Caco-2 (cell line): ENCODE measurements at regions not wholly inside any gene's neighbourhood (a gene's known extent, or its start where the extent isn't known, plus 50 kb on each side); places are given as distances from the start of the nearest gene placed in this dataset.

Source experiments
- BruUV-seq: library from RNA; stranded (reverse); fragments of 400-500 nt; replicated peaks from 2 replicates; lab custom pipeline; 2021; lab: Mats Ljungman, UMichigan
- CTCF ChIA-PET: fragments of 300-600 bp; sonication (Branson Sonifier 250); formaldehyde crosslinking; loops from one replicate; lab custom pipeline; 2022; ENCODE audit warnings: antibody characterized with exemption; lab: Charles Lee
- POLR2A ChIA-PET: fragments of 300-600 bp; sonication (Branson Sonifier 250); formaldehyde crosslinking; loops from one replicate; lab custom pipeline; 2022; ENCODE audit warnings: antibody characterized with exemption; lab: Charles Lee
- DNase-seq, 2 experiments: peaks; one replicate each; pipeline versions ENCODE4 v3.0.0 to v3.0.0-alpha.2; 2020 to 2022
- H3K27me3 ChIP-seq: replicated peaks from 2 replicates; pipeline ENCODE4 v1.6.0; 2011; ENCODE audit warnings: low read length; ENCODE audit not compliant: control insufficient read depth, insufficient read depth
- H3K36me3 ChIP-seq: 2 replicates; pipeline ENCODE4 v1.5.1; 2011; ENCODE audit warnings: low read length; ENCODE audit not compliant: control insufficient read depth, insufficient read depth
- H3K4me1 ChIP-seq: fragments of 250-450 bp; sonication (Bioruptor Pico); 2 replicates; pipeline ENCODE4 v1.5.1; 2020; ENCODE audit warnings: mild to moderate bottlenecking
- H3K4me3 ChIP-seq: 2 replicates; pipeline ENCODE4 v1.5.1; 2011; ENCODE audit warnings: low read depth, mild to moderate bottlenecking, control low read depth, low read length
- H3K9me3 ChIP-seq: fragments of 250-450 bp; sonication (Bioruptor Pico); 2 replicates; pipeline ENCODE4 v1.5.1; 2020; ENCODE audit warnings: mild to moderate bottlenecking, moderate library complexity
- H3K27ac Mint-ChIP-seq: one replicate; pipeline ENCODE4 v1.8.0; 2022; ENCODE audit warnings: mixed read lengths; ENCODE audit not compliant: unreplicated experiment
- H3K27me3 Mint-ChIP-seq: one replicate; pipeline ENCODE4 v1.8.0; 2022; ENCODE audit warnings: mixed read lengths; ENCODE audit not compliant: insufficient read depth, unreplicated experiment
- H3K36me3 Mint-ChIP-seq: one replicate; pipeline ENCODE4 v1.8.0; 2022; ENCODE audit warnings: mild to moderate bottlenecking, mixed read lengths; ENCODE audit not compliant: insufficient read depth, unreplicated experiment
- H3K4me1 Mint-ChIP-seq: one replicate; pipeline ENCODE4 v1.8.0; 2022; ENCODE audit warnings: low read depth, mixed read lengths; ENCODE audit not compliant: unreplicated experiment
- H3K4me3 Mint-ChIP-seq: one replicate; pipeline ENCODE4 v1.8.0; 2022; ENCODE audit warnings: mild to moderate bottlenecking, moderate library complexity, mixed read lengths; ENCODE audit not compliant: unreplicated experiment
- H3K9me3 Mint-ChIP-seq: one replicate; pipeline ENCODE4 v1.8.0; 2022; ENCODE audit warnings: mixed read lengths; ENCODE audit not compliant: unreplicated experiment
- CTCF ChIP-seq, 2 experiments: fragments of 200-600 bp in 1 of 2; IDR thresholded peaks; 1 replicate in 1 of 2; 2 replicates in 1 of 2; pipeline versions ENCODE4 v1.5.1 to v1.8.0; 2011 to 2022; ENCODE audit warnings: antibody characterized with exemption in 1 of 2, control low read depth in 1 of 2, inconsistent platforms in 1 of 2, low read depth in 1 of 2, low read length in 1 of 2, mild to moderate bottlenecking in 1 of 2, moderate library complexity in 1 of 2; ENCODE audit not compliant: insufficient read depth in 1 of 2, severe bottlenecking in 1 of 2, unreplicated experiment in 1 of 2
- intact Hi-C: fragments of 100-400 bp; cut with micrococcal nuclease; formaldehyde crosslinking; loops from one replicate; pipeline ENCODE4 v1.10.0; 2022; ENCODE audit not compliant: unreplicated experiment

DNA sequence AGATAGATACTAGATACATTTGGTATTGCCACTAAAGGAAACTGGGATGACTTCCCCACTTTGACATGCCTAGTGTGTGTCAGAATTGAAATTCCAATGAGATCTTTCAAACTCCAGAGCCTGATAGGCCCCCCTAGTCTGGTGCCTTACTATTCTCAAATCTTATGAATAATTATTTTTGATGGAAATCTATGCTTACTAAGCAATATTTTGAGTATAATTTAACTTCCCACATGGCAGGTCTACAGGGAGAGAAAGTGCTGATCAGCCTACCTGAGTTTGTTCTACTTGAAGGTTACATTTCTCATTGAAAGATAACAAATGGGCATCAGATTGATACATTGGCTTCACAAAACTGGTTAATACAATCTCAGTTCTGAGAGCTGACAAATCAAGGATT lies 415.7 kb upstream of the BOD1L1 start:
- no peaks in the 10 kb centered on the region for H3K27me3 Mint-ChIP-seq
- H3K4me3 Mint-ChIP-seq, result no peak overlapping the region
- no peaks in the 10 kb centered on the region for H3K27me3 ChIP-seq
- intact Hi-C loops, result no loop called here
- no peak overlapping the region for H3K27ac Mint-ChIP-seq
- no peaks in the 10 kb centered on the region for H3K4me1 ChIP-seq
- ChIA-PET CTCF (no interaction called here), POLR2A (no interaction called here)
- no peaks in the 10 kb centered on the region for H3K36me3 Mint-ChIP-seq
- no peaks in the 10 kb centered on the region for H3K9me3 ChIP-seq
- no peaks in the 10 kb centered on the region for H3K9me3 Mint-ChIP-seq
- no peaks in the 10 kb centered on the region for H3K36me3 ChIP-seq
- no peak overlapping the region for H3K4me3 ChIP-seq
- no peak for DNase-seq
- H3K4me1 Mint-ChIP-seq, result no peaks in the 10 kb centered on the region
- TF ChIP-seq CTCF (IDR thresholded peaks at IDR 0.05; ENCODE audit: insufficient read depth in 1 of 2, low read depth in 1 of 2, low read length in 1 of 2, severe bottlenecking in 1 of 2, unreplicated experiment in 1 of 2), result no peak
- BruUV-seq, result no TSS peak

DNA sequence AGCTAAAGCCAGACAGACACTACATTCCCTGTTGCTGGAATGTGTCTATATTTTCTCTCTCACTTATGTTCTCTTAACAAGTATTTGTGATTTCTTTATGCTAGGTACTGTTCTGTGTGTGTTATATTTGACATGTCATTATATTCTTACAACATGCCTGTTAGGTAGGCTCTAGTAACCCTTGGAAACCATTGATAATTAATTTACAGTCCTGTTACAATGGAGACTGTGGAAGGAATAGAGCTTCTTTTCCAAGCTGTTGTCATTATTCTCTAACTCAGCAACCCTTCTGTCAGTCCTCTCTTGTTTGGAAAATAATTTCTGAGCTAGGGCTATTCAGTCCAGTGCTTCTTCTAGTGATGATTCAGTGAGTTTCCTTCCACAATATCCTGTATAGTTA lies 419.1 kb upstream of the BOD1L1 start:
- Mint-ChIP-seq H3K4me3 (no peak overlapping the region), H3K36me3 (no peaks in the 10 kb centered on the region), H3K27me3 (no peaks in the 10 kb centered on the region), H3K27ac (no peak overlapping the region), H3K4me1 (no peaks in the 10 kb centered on the region), H3K9me3 (no peaks in the 10 kb centered on the region)
- BruUV-seq, result no TSS peak
- POLR2A ChIA-PET, result no interaction called here
- intact Hi-C loops, result no loop called here
- H3K9me3 ChIP-seq, result no peaks in the 10 kb centered on the region
- CTCF ChIA-PET, result no interaction called here
- H3K27me3 ChIP-seq, result no peaks in the 10 kb centered on the region
- H3K4me3 ChIP-seq, result no peak overlapping the region
- H3K36me3 ChIP-seq, result no peaks in the 10 kb centered on the region
- no peak for DNase-seq
- no peaks in the 10 kb centered on the region for H3K4me1 ChIP-seq
- TF ChIP-seq CTCF (IDR thresholded peaks at IDR 0.05; ENCODE audit: insufficient read depth in 1 of 2, low read depth in 1 of 2, low read length in 1 of 2, severe bottlenecking in 1 of 2, unreplicated experiment in 1 of 2), result no peak

- H3K27ac Mint-ChIP-seq, result no peak overlapping the region
- Histone ChIP-seq H3K36me3 (no peaks in the 10 kb centered on the region), H3K4me1 (no peaks in the 10 kb centered on the region), H3K9me3 (no peaks in the 10 kb centered on the region), H3K27me3 (no peaks in the 10 kb centered on the region), H3K4me3 (no peak overlapping the region)
- CTCF ChIA-PET, result no interaction called here
- no peak for TF ChIP-seq CTCF (IDR thresholded peaks at IDR 0.05; ENCODE audit: insufficient read depth in 1 of 2, low read depth in 1 of 2, low read length in 1 of 2, severe bottlenecking in 1 of 2, unreplicated experiment in 1 of 2)
- no peaks in the 10 kb centered on the region for H3K27me3 Mint-ChIP-seq
- H3K9me3 Mint-ChIP-seq, result no peaks in the 10 kb centered on the region
- intact Hi-C loops, result no loop called here
- no peak overlapping the region for H3K4me3 Mint-ChIP-seq
- POLR2A ChIA-PET, result no interaction called here
- no peak for DNase-seq
- no peaks in the 10 kb centered on the region for H3K4me1 Mint-ChIP-seq
- no peaks in the 10 kb centered on the region for H3K36me3 Mint-ChIP-seq
- BruUV-seq, result no TSS peak
Observed at GRCh38 chr4:14047840-14048239, 420.3 kb upstream of the BOD1L1 start.
